NCI-H748 (cell line): ENCODE measurements at regions not wholly inside any gene's neighbourhood (a gene's known extent, or its start where the extent isn't known, plus 50 kb on each side); places are given as distances from the start of the nearest gene placed in this dataset.
A peak's percentile ranks its signal among the peaks of the same experiment; 100 is the strongest.
"Not testable (repeated sequence)": the region's sequence is repeated elsewhere in the genome, so short reads cannot be mapped to it uniquely, and the experiment has no call there.

Source experiments
- DNase-seq: peaks from one replicate; lab custom pipeline; 2025; ENCODE audit not compliant: unreplicated experiment; lab: John Stamatoyannopoulos, UW

GRCh38 chr11:92045301-92045700 is 179.3 kb upstream of the FAT3 start:
- no peak for DNase-seq

GRCh38 chr11:92035488-92035887 is 189.1 kb upstream of the FAT3 start:
- no peak for DNase-seq

- peak; percentile 78 for DNase-seq
These were observed 197.5 kb upstream of the FAT3 start for GRCh38 chr11:92027136-92027535.

- peak; percentile 29 for DNase-seq
These were observed 198.0 kb upstream of the FAT3 start for GRCh38 chr11:92026664-92027063.

GRCh38 chr11:92024788-92025187 is 199.8 kb upstream of the FAT3 start:
- DNase-seq = no peak

GRCh38 chr11:92022499-92022898 is 202.1 kb upstream of the FAT3 start:
- DNase-seq = no peak

- DNase-seq = no peak
These were observed 206.3 kb upstream of the FAT3 start for GRCh38 chr11:92018332-92018731.

- no peak for DNase-seq
These were observed 216.4 kb upstream of the FAT3 start for GRCh38 chr11:92008249-92008648.

GRCh38 chr11:92002568-92002967 is 222.1 kb upstream of the FAT3 start:
- DNase-seq = no peak

GRCh38 chr11:91998481-91998880 is 226.1 kb upstream of the FAT3 start:
- peak; percentile 95 for DNase-seq

GRCh38 chr11:91997226-91997625 is 227.4 kb upstream of the FAT3 start:
- peak; percentile 75 for DNase-seq

GRCh38 chr11:91996526-91996925 is 228.1 kb upstream of the FAT3 start:
- DNase-seq = no peak

- DNase-seq = not testable (repeated sequence)
These were observed 236.2 kb upstream of the FAT3 start for GRCh38 chr11:91988443-91988842.

- no peak for DNase-seq
These were observed 238.4 kb upstream of the FAT3 start for GRCh38 chr11:91986218-91986617.

GRCh38 chr11:91984033-91984584 is 240.5 kb upstream of the FAT3 start:
- no peak for DNase-seq

GRCh38 chr11:91981995-91982394 is 242.6 kb upstream of the FAT3 start:
- DNase-seq = no peak

GRCh38 chr11:91979775-91980174 is 244.8 kb upstream of the FAT3 start:
- no peak for DNase-seq

GRCh38 chr11:91978747-91979146 is 245.9 kb upstream of the FAT3 start:
- no peak for DNase-seq

- no peak for DNase-seq
These were observed 251.9 kb upstream of the FAT3 start for GRCh38 chr11:91972665-91973266.

- no peak for DNase-seq
These were observed 254.0 kb upstream of the FAT3 start for GRCh38 chr11:91970624-91971023.

GRCh38 chr11:91969486-91969885 is 255.1 kb upstream of the FAT3 start:
- no peak for DNase-seq

GRCh38 chr11:91967691-91968045 is 256.9 kb upstream of the FAT3 start:
- DNase-seq = no peak

- no peak for DNase-seq
These were observed 257.5 kb upstream of the FAT3 start for GRCh38 chr11:91967026-91967690.
